Panc1 (cell line): ENCODE measurements at regions not wholly inside any gene's neighbourhood (a gene's known extent, or its start where the extent isn't known, plus 50 kb on each side); places are given as distances from the start of the nearest gene placed in this dataset.

ENCODE experiments used
- ATAC-seq: fragments of 200-7000 bp; cut with Tn5 transposase; 2 replicates; pipeline ENCODE4 v1.9.1; 2020; ENCODE audit warnings: mild to moderate bottlenecking, moderate library complexity
- BruUV-seq: library from RNA; stranded (reverse); fragments of 400-500 nt; replicated peaks from 2 replicates; lab custom pipeline; 2021; lab: Mats Ljungman, UMichigan
- CTCF ChIA-PET: fragments of 300-600 bp; sonication (Branson Sonifier 250); formaldehyde crosslinking; loops from one replicate; lab custom pipeline; 2022; ENCODE audit warnings: antibody characterized with exemption; lab: Charles Lee
- POLR2A ChIA-PET: fragments of 300-600 bp; sonication (Branson Sonifier 250); formaldehyde crosslinking; loops from one replicate; lab custom pipeline; 2022; ENCODE audit warnings: antibody characterized with exemption; lab: Charles Lee
- DNase-seq: peaks from one replicate; pipeline ENCODE4 v3.0.0-alpha.2; 2010; ENCODE audit warnings: low read depth, low spot score
- H3K27ac ChIP-seq: 2 replicates; pipeline ENCODE4 v1.5.1; 2011; ENCODE audit warnings: mild to moderate bottlenecking, low read length, inconsistent platforms
- H3K27me3 ChIP-seq: fragments of 200-500 bp; sonication (Bioruptor generic); 2 replicates; pipeline ENCODE4 v1.6.0; 2014; ENCODE audit warnings: low read length, inconsistent platforms; ENCODE audit not compliant: control insufficient read depth, insufficient read depth
- H3K36me3 ChIP-seq: fragments of 200-500 bp; sonication (Bioruptor generic); 2 replicates; pipeline ENCODE4 v1.5.1; 2014; ENCODE audit warnings: inconsistent platforms, mild to moderate bottlenecking, low read length, moderate library complexity; ENCODE audit not compliant: control insufficient read depth, insufficient read depth
- H3K4me1 ChIP-seq: 2 replicates; pipeline ENCODE4 v1.5.1; 2011; ENCODE audit warnings: inconsistent platforms, mild to moderate bottlenecking, low read length, moderate library complexity; ENCODE audit not compliant: control insufficient read depth, insufficient read depth
- H3K4me3 ChIP-seq, 2 experiments: 2 replicates each; pipeline ENCODE4 v1.5.1; 2011 to 2012; ENCODE audit warnings: low read depth in 2 of 2, low read length in 2 of 2, mild to moderate bottlenecking in 2 of 2, inconsistent platforms in 1 of 2, moderate library complexity in 1 of 2
- H3K9me3 ChIP-seq: fragments of 200-500 bp; sonication (Bioruptor generic); 2 replicates; pipeline ENCODE4 v1.5.1; 2014; ENCODE audit warnings: low read depth, mild to moderate bottlenecking, inconsistent platforms, low read length, moderate library complexity; ENCODE audit not compliant: control insufficient read depth, insufficient read depth
- CTCF ChIP-seq: fragments of 450-650 bp; IDR thresholded peaks from 2 replicates; pipeline ENCODE4 v1.5.1; 2017; ENCODE audit warnings: mild to moderate bottlenecking
- POLR2AphosphoS5 ChIP-seq: IDR thresholded peaks from 2 replicates; pipeline ENCODE4 v1.6.1; 2012; ENCODE audit warnings: mild to moderate bottlenecking, low read depth, low read length, moderate library complexity
- REST ChIP-seq, 2 experiments: IDR thresholded peaks; 2 replicates each; pipeline ENCODE4 v1.6.1; 2011 to 2012; ENCODE audit warnings: low read depth in 2 of 2, control low read depth in 1 of 2, low read length in 1 of 2, mild to moderate bottlenecking in 1 of 2, moderate library complexity in 1 of 2; ENCODE audit not compliant: insufficient read depth in 1 of 2
- SIN3A ChIP-seq: IDR thresholded peaks from 2 replicates; pipeline ENCODE4 v1.6.1; 2012; ENCODE audit warnings: low read depth, mild to moderate bottlenecking, low read length, moderate library complexity, borderline replicate concordance; ENCODE audit not compliant: insufficient read depth
- TCF7L2 ChIP-seq: IDR thresholded peaks from 2 replicates; pipeline ENCODE4 v1.6.1; 2011; ENCODE audit warnings: mild to moderate bottlenecking, low read depth, low read length, inconsistent platforms
- in situ Hi-C: cut with HindIII; loops from 2 replicates; pipeline ENCODE4 v1.10.0; 2016; ENCODE audit warnings: low sequenced_read_pairs, low pct_unique_long_range_greater_than_20kb
- intact Hi-C: fragments of 100-400 bp; cut with micrococcal nuclease; formaldehyde crosslinking; loops from one replicate; pipeline ENCODE4 v1.10.0; 2022; ENCODE audit not compliant: unreplicated experiment

GRCh38 chr2:164182116-164182627 lies 439.1 kb downstream of the GRB14 start:
- in situ Hi-C loops = no loop called here
- Histone ChIP-seq H3K4me1 (no peaks in the 10 kb centered on the region), H3K27ac (no peak overlapping the region), H3K4me3 (no peak overlapping the region), H3K36me3 (no peaks in the 10 kb centered on the region), H3K27me3 (no peaks in the 10 kb centered on the region), H3K9me3 (no peaks in the 10 kb centered on the region)
- CTCF ChIA-PET = no interaction called here
- DNase-seq = no peak
- ATAC-seq = no peak
- TF ChIP-seq SIN3A (no peak), REST (IDR thresholded peaks at IDR 0.05; ENCODE audit: insufficient read depth in 1 of 2, low read depth in 2 of 2, low read length in 1 of 2) (no peak), POLR2AphosphoS5 (no peak)
- intact Hi-C loops = no loop called here
- POLR2A ChIA-PET = no interaction called here
- no TSS peak for BruUV-seq

GRCh38 chr2:164178835-164179465 lies 442.3 kb downstream of the GRB14 start:
- ChIA-PET POLR2A (no interaction called here), CTCF (no interaction called here)
- H3K4me1 ChIP-seq = no peaks in the 10 kb centered on the region
- H3K27me3 ChIP-seq = no peaks in the 10 kb centered on the region
- BruUV-seq = no TSS peak
- no peak for ATAC-seq
- in situ Hi-C loops (no loop called here), intact Hi-C loops (no loop called here)
- TF ChIP-seq REST (IDR thresholded peaks at IDR 0.05; ENCODE audit: insufficient read depth in 1 of 2, low read depth in 2 of 2, low read length in 1 of 2) (no peak), POLR2AphosphoS5 (no peak), TCF7L2 (no peak), SIN3A (no peak), CTCF (no peak)
- H3K27ac ChIP-seq = no peak overlapping the region
- H3K4me3 ChIP-seq = no peak overlapping the region
- no peak for DNase-seq
- H3K36me3 ChIP-seq = no peaks in the 10 kb centered on the region
- no peaks in the 10 kb centered on the region for H3K9me3 ChIP-seq
